AG04449 (cell line): ENCODE measurements at regions not wholly inside any gene's neighbourhood (a gene's known extent, or its start where the extent isn't known, plus 50 kb on each side); places are given as distances from the start of the nearest gene placed in this dataset.

Experiments
- CTCF ChIA-PET: fragments of 350-600 bp; formaldehyde crosslinking; extraction: SDS; loops from one replicate; lab custom pipeline; 2021; ENCODE audit warnings: antibody characterized with exemption; lab: Yijun Ruan, JAX
- POLR2A ChIA-PET: fragments of 400-600, 350-600 bp; formaldehyde crosslinking; extraction: SDS; loops from one replicate; lab custom pipeline; 2020; ENCODE audit warnings: antibody characterized with exemption, inconsistent platforms; lab: Yijun Ruan, JAX
- DNase-seq: peaks from one replicate; pipeline ENCODE4 v3.0.0-alpha.2; 2010; ENCODE audit warnings: low read depth, low spot score
- H3K4me3 ChIP-seq: 2 replicates; pipeline ENCODE4 v1.5.1; 2011; ENCODE audit warnings: low read depth, mild to moderate bottlenecking, control low read depth, low read length
- TF ChIP-seq, protein P1 (sequence below): IDR thresholded peaks from one replicate; pipeline ENCODE4 v1.5.1; 2011; ENCODE audit warnings: mild to moderate bottlenecking, moderate library complexity, low read length, control low read depth, inconsistent platforms; ENCODE audit not compliant: insufficient read depth; ENCODE audit errors: missing control alignments

DNA sequence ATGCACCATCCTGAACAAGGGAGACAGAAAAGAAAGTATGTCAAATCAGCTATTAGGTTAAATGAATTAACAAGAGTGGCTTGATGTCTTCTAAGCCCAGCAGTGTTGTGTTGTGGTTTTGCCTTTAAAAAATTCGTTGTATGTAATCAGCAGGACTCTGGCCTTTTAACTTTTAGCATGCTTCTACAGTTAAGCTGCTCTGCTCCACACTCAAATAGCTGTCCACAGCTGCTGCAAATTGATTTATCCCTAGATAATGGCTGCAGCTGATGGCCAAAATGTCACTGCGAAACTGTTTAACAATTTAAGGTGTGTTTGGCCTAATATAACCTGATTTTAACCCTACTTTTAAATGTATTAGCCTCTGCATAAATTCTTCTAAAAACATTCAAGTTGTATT is 85.8 kb downstream of the CXXC4 start:
- POLR2A ChIA-PET = no interaction called here
- CTCF ChIA-PET = no interaction called here
- H3K4me3 ChIP-seq = no peak overlapping the region
- no peak for DNase-seq
- TF ChIP-seq, protein P1, sequence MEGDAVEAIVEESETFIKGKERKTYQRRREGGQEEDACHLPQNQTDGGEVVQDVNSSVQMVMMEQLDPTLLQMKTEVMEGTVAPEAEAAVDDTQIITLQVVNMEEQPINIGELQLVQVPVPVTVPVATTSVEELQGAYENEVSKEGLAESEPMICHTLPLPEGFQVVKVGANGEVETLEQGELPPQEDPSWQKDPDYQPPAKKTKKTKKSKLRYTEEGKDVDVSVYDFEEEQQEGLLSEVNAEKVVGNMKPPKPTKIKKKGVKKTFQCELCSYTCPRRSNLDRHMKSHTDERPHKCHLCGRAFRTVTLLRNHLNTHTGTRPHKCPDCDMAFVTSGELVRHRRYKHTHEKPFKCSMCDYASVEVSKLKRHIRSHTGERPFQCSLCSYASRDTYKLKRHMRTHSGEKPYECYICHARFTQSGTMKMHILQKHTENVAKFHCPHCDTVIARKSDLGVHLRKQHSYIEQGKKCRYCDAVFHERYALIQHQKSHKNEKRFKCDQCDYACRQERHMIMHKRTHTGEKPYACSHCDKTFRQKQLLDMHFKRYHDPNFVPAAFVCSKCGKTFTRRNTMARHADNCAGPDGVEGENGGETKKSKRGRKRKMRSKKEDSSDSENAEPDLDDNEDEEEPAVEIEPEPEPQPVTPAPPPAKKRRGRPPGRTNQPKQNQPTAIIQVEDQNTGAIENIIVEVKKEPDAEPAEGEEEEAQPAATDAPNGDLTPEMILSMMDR = no peak

DNA sequence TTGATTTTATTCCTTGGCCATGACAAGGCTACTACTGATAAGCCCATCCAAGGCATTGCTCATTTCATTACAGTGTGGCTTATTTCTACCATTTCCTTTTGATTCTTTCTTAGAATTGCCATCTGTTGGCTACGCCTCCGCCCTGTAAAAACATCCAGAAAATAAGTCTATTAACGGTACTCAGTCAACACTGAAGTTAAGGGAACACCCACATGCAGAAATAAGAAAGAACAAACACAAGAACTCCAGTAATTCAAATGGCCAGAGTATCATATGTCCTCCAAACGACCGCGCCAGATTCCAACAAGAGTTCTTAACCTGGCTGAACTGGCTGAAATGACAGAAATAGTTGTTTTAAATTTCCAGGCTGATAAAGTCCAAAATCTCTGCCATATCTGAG is 90.3 kb downstream of the CXXC4 start:
- no peak overlapping the region for H3K4me3 ChIP-seq
- DNase-seq = no peak
- TF ChIP-seq, protein P1 = no peak
- ChIA-PET POLR2A (no interaction called here), CTCF (no interaction called here)

DNA sequence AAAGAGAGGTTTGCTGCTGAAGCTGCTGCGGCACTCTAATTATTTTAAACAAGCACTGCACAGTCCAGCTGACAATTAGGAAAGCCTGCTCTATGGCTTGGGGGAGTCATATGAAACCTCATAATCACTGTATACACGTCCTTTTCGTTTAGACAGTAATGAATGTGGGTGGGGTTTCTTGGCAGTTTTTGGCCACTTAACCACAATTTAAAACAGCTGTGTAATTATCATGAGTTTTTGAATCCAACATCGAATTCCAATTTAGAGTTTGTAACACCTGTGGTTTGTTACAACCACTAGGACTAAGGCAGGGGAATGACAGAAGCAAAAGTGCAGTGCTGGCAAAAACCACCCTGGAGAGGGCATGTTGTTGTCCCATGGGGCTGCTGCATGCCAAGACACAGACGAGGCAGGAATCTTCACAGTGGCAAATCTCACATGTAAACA is 99.5 kb downstream of the CXXC4 start:
- POLR2A ChIA-PET = no interaction called here
- CTCF ChIA-PET = no interaction called here
- no peak for DNase-seq
- H3K4me3 ChIP-seq = no peak overlapping the region
- TF ChIP-seq, protein P1 = no peak

DNA sequence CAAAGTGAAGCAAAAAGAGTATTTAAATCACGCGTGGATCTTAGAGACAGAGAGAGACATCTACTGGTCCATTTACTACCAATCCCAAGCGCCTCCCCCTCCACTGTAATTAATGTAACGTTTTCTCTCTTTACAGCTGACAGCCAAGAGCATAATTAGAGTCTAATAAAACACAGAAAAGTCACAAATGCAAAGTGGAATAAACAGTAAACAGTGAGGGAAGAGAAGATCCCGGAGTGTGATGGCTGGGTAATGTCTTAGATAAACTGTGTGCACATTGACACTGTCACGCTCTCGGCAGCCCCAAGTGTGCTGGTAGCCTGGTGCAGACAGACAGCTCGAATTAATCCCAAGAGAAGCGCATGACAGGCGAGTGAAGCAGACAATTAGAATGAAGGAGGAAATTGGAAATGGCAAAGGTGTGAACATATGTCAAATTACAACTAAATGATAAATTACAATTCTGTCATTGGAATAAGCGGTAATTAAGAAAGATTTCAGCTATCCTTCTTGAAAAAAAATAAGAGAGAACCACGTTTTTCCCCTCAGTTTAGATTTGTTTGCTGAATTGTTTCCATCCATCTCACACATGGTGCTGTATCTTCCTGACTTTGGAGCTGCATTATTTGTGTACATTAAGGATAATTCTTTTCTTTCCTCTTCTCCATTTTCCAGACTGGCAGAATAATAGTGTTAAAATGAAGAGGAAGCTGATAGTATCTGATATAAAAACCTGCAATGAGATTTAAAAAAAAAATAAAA is 100.1 kb downstream of the CXXC4 start:
- CTCF ChIA-PET = no interaction called here
- H3K4me3 ChIP-seq = no peak overlapping the region
- TF ChIP-seq, protein P1 = no peak
- POLR2A ChIA-PET = no interaction called here
- DNase-seq = no peak

DNA sequence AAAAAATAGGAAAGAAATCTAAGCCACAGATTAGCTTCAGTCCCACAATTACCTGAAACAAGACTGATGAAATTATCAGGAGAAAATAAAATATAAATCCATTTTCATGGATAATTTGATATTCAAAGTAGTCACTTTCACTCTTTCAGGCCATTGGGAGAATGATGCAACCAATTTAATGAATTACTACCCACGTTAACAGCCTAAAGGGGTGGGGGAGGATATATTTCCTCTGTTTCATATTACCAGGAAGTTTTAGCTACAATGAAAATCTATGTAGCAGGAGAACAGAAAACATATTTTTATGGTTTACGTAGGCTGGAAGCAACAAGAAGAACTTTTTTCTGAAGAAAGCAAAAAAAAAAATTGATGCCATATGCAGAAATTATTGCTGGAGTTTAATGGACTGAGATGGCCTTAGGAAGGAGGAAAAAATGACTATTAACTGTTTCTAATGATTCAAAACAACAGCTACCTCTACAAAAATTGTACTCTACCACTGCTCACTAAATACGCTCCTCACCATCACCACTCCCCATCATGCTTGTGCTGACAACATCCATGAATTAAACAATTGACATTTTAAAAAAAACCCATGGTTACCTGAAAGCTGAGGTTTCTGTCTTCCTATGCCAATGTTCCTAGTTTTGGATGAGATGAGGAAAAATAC is 100.9 kb downstream of the CXXC4 start:
- CTCF ChIA-PET = no interaction called here
- H3K4me3 ChIP-seq = no peak overlapping the region
- DNase-seq = no peak
- TF ChIP-seq, protein P1 = no peak
- POLR2A ChIA-PET = no interaction called here

DNA sequence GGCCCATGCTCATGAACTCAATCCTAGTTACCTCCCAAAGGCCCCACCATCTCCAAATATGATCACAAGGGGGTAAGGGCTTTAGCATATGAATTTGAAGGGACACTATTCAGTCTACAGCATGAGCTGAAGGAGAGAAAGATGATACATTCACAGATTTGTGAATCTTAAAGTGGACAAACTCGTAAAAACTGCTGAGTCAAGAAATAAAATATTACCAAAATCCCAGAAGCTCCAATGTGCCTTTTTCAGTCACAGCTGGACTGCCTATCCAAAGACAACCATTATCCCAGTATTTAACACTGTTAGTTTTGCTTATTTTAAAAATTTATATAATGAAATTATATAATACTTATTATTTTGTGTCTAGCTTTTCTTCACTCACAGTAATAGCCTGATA is 109.0 kb downstream of the CXXC4 start:
- no peak for DNase-seq
- CTCF ChIA-PET = no interaction called here
- no peak overlapping the region for H3K4me3 ChIP-seq
- POLR2A ChIA-PET = no interaction called here
- TF ChIP-seq, protein P1 = no peak
